WTC11 (cell line): ENCODE measurements at regions not wholly inside any gene's neighbourhood (a gene's known extent, or its start where the extent isn't known, plus 50 kb on each side); places are given as distances from the start of the nearest gene placed in this dataset.

ENCODE experiments used
- ATAC-seq: fragments of 200-7000 bp; cut with Tn5 transposase; 2 replicates; pipeline ENCODE4 v1.10.0; 2021; ENCODE audit warnings: mild to moderate bottlenecking, moderate library complexity
- CTCF ChIA-PET: fragments of 300-600 bp; sonication (Branson Sonifier 250); formaldehyde crosslinking; loops from one replicate; lab custom pipeline; 2021; ENCODE audit warnings: antibody characterized with exemption; lab: Charles Lee
- POLR2A ChIA-PET: fragments of 350-600 bp; sonication (Branson Sonifier 250); formaldehyde crosslinking; loops from one replicate; lab custom pipeline; 2021; ENCODE audit warnings: antibody characterized with exemption; lab: Charles Lee
- DNase-seq: peaks from one replicate; pipeline ENCODE4 v3.0.0; 2021; ENCODE audit warnings: low spot score
- H3K27ac Mint-ChIP-seq: 2 replicates; pipeline ENCODE4 v1.8.0; 2021; ENCODE audit warnings: mixed read lengths
- H3K27me3 Mint-ChIP-seq: 2 replicates; pipeline ENCODE4 v1.8.0; 2021; ENCODE audit warnings: low read depth, mild to moderate bottlenecking, moderate library complexity, mixed read lengths
- H3K36me3 Mint-ChIP-seq: 2 replicates; pipeline ENCODE4 v1.8.0; 2021; ENCODE audit warnings: mixed read lengths
- H3K4me1 Mint-ChIP-seq: 2 replicates; pipeline ENCODE4 v1.8.0; 2022; ENCODE audit warnings: mixed read lengths
- H3K4me3 Mint-ChIP-seq: 2 replicates; pipeline ENCODE4 v1.8.0; 2021; ENCODE audit warnings: mild to moderate bottlenecking, moderate library complexity, mixed read lengths
- H3K9me3 Mint-ChIP-seq: 2 replicates; pipeline ENCODE4 v1.8.0; 2021; ENCODE audit warnings: mixed read lengths
- ATF6 ChIP-seq: sonication (generic); formaldehyde crosslinking; IDR thresholded peaks from 2 replicates; pipeline ENCODE4 v1.8.1; 2023; ENCODE audit warnings: mild to moderate bottlenecking, missing genetic modification reagents
- CBFB ChIP-seq: sonication (generic); formaldehyde crosslinking; IDR thresholded peaks from 2 replicates; pipeline ENCODE4 v1.8.1; 2022; ENCODE audit warnings: mild to moderate bottlenecking, low read depth, missing genetic modification reagents
- CREB1 ChIP-seq: sonication (generic); formaldehyde crosslinking; IDR thresholded peaks from 2 replicates; pipeline ENCODE4 v1.8.0; 2023; ENCODE audit warnings: mild to moderate bottlenecking, missing genetic modification reagents
- CREM ChIP-seq: sonication (generic); formaldehyde crosslinking; IDR thresholded peaks from 2 replicates; pipeline ENCODE4 v1.8.1; 2022; ENCODE audit warnings: mild to moderate bottlenecking, missing genetic modification reagents, moderate library complexity
- GRHL2 ChIP-seq: fragments of 250-450 bp; sonication (Bioruptor Pico); IDR thresholded peaks from 2 replicates; pipeline ENCODE4 v1.8.0; 2022; ENCODE audit warnings: mild to moderate bottlenecking, moderate library complexity; ENCODE audit not compliant: insufficient replicate concordance, severe bottlenecking
- IRF1 ChIP-seq: sonication (generic); formaldehyde crosslinking; IDR thresholded peaks from 2 replicates; pipeline ENCODE4 v1.8.0; 2023; ENCODE audit warnings: missing genetic modification reagents
- KAT7 ChIP-seq: sonication (generic); formaldehyde crosslinking; IDR thresholded peaks from 2 replicates; pipeline ENCODE4 v1.8.1; 2023; ENCODE audit warnings: missing genetic modification reagents, mild to moderate bottlenecking, borderline replicate concordance
- MAX ChIP-seq: sonication (generic); formaldehyde crosslinking; IDR thresholded peaks from 2 replicates; pipeline ENCODE4 v1.8.0; 2022; ENCODE audit warnings: mild to moderate bottlenecking, missing genetic modification reagents
- MYBL2 ChIP-seq: sonication (generic); formaldehyde crosslinking; IDR thresholded peaks from 2 replicates; pipeline ENCODE4 v1.8.1; 2023; ENCODE audit warnings: mild to moderate bottlenecking, moderate library complexity, missing genetic modification reagents
- SMAD4 ChIP-seq: sonication (generic); formaldehyde crosslinking; IDR thresholded peaks from 2 replicates; pipeline ENCODE4 v1.8.0; 2022; ENCODE audit warnings: mild to moderate bottlenecking, missing genetic modification reagents
- TCF7 ChIP-seq: sonication (generic); formaldehyde crosslinking; IDR thresholded peaks from 2 replicates; pipeline ENCODE4 v1.8.0; 2022; ENCODE audit warnings: mild to moderate bottlenecking, low read depth, missing genetic modification reagents, moderate library complexity
- USF1 ChIP-seq: sonication (generic); formaldehyde crosslinking; IDR thresholded peaks from 2 replicates; pipeline ENCODE4 v1.8.0; 2022; ENCODE audit warnings: mild to moderate bottlenecking, missing genetic modification reagents
- USF2 ChIP-seq: sonication (generic); formaldehyde crosslinking; IDR thresholded peaks from 2 replicates; pipeline ENCODE4 v1.8.1; 2023; ENCODE audit warnings: mild to moderate bottlenecking, missing genetic modification reagents, moderate library complexity
- ZBTB21 ChIP-seq: sonication (generic); formaldehyde crosslinking; IDR thresholded peaks from 2 replicates; pipeline ENCODE4 v1.8.1; 2023; ENCODE audit warnings: mild to moderate bottlenecking, missing genetic modification reagents, borderline replicate concordance
- ZNF121 ChIP-seq: sonication (generic); formaldehyde crosslinking; IDR thresholded peaks from 2 replicates; pipeline ENCODE4 v1.8.0; 2023; ENCODE audit warnings: missing genetic modification reagents
- ZNF138 ChIP-seq: sonication (generic); formaldehyde crosslinking; conservative IDR thresholded peaks from 2 replicates; pipeline ENCODE4 v1.8.1; 2022; ENCODE audit warnings: mild to moderate bottlenecking, moderate library complexity, missing genetic modification reagents
- ZNF512 ChIP-seq: sonication (generic); formaldehyde crosslinking; IDR thresholded peaks from 2 replicates; pipeline ENCODE4 v1.8.1; 2022; ENCODE audit warnings: missing genetic modification reagents, borderline replicate concordance
- ZNF532 ChIP-seq: fragments of 250-450 bp; sonication (Bioruptor Pico); IDR thresholded peaks from 2 replicates; pipeline ENCODE4 v1.9.0; 2021; ENCODE audit warnings: mild to moderate bottlenecking, borderline replicate concordance

GRCh38 chr7:68581417-68581816 lies 1016.9 kb upstream of the AUTS2 start:
- ATAC-seq (no peak), DNase-seq (no peak)
- no peaks in the 10 kb centered on the region for H3K27me3 Mint-ChIP-seq
- H3K36me3 Mint-ChIP-seq, result peaks cover 9% of the 10 kb centered on the region; the same call in 1 of the 2 replicates
- no peak overlapping the region for H3K4me3 Mint-ChIP-seq
- ChIA-PET CTCF (interaction anchor here (1.0 to 1.8 kb wide), 4 partner anchors 8 to 21 kb away, joined by 3 to 10 read pairs (median 4); no protein-coding TSS in a partner anchor), POLR2A (no interaction called here)
- no peak for TF ChIP-seq MYBL2 (CRISPR knock-in tag)
- 0 out of 2 replicates have a peak, but pooled peaks have one; percentile 52 for TF ChIP-seq ZNF512
- TF ChIP-seq MAX (CRISPR knock-in tag), result no peak
- TF ChIP-seq CBFB (CRISPR knock-in tag), result no peak
- H3K27ac Mint-ChIP-seq, result no peak overlapping the region
- no peaks in the 10 kb centered on the region for H3K4me1 Mint-ChIP-seq
- peaks cover 37% of the 10 kb centered on the region for H3K9me3 Mint-ChIP-seq

GRCh38 chr7:68587599-68587998 lies 1010.7 kb upstream of the AUTS2 start:
- POLR2A ChIA-PET, result no interaction called here
- H3K27me3 Mint-ChIP-seq, result no peaks in the 10 kb centered on the region
- H3K4me3 Mint-ChIP-seq, result no peak overlapping the region
- CTCF ChIA-PET, result interaction anchor here (0.8 to 1.1 kb wide), 2 partner anchors 42 to 480 kb away, joined by 4 to 7 read pairs; no protein-coding TSS in a partner anchor
- no peaks in the 10 kb centered on the region for H3K4me1 Mint-ChIP-seq
- no peak for TF ChIP-seq ZNF138 (CRISPR knock-in tag)
- no peak for TF ChIP-seq SMAD4 (CRISPR knock-in tag)
- TF ChIP-seq IRF1 (CRISPR knock-in tag), result no peak
- no peak for TF ChIP-seq ATF6 (CRISPR knock-in tag)
- no peak for TF ChIP-seq CREB1 (CRISPR knock-in tag)
- TF ChIP-seq ZNF121 (CRISPR knock-in tag), result no peak
- no peak for TF ChIP-seq GRHL2 (CRISPR knock-in tag)
- TF ChIP-seq ZBTB21 (CRISPR knock-in tag), result no peak
- TF ChIP-seq USF1 (CRISPR knock-in tag), result no peak
- no peak for TF ChIP-seq CREM (CRISPR knock-in tag)
- no peak for DNase-seq
- no peak for ATAC-seq
- no peaks in the 10 kb centered on the region; the same call in 1 of the 2 replicates for H3K36me3 Mint-ChIP-seq
- H3K9me3 Mint-ChIP-seq, result peaks cover 15% of the 10 kb centered on the region
- no peak overlapping the region for H3K27ac Mint-ChIP-seq

- no peak for ATAC-seq
- no peak overlapping the region for H3K4me3 Mint-ChIP-seq
- H3K27ac Mint-ChIP-seq, result no peak overlapping the region
- no peak for DNase-seq
- POLR2A ChIA-PET, result no interaction called here
- peaks cover 6% of the 10 kb centered on the region for H3K4me1 Mint-ChIP-seq
- no peaks in the 10 kb centered on the region for H3K27me3 Mint-ChIP-seq
- CTCF ChIA-PET, result no interaction called here
- no peaks in the 10 kb centered on the region for H3K36me3 Mint-ChIP-seq
- H3K9me3 Mint-ChIP-seq, result peaks cover 8% of the 10 kb centered on the region; the same call in 1 of the 2 replicates
- TF ChIP-seq ZNF512 (no peak), TCF7 (CRISPR knock-in tag) (no peak), KAT7 (CRISPR knock-in tag) (no peak), ZNF532 (no peak), USF2 (no peak)
Measured at GRCh38 chr7:68601826-68602225, 996.4 kb upstream of the AUTS2 start.
